ENCODE measurements at regions not wholly inside any gene's neighbourhood (a gene's known extent, or its start where the extent isn't known, plus 50 kb on each side); places are given as distances from the start of the nearest gene placed in this dataset.

- no peak for ATAC-seq
- no peak for TF ChIP-seq TOX (CRISPR knock-in tag; IDR thresholded peaks at IDR 0.05; ENCODE audit: borderline replicate concordance)
- TF ChIP-seq GLIS3 (CRISPR knock-in tag; IDR thresholded peaks at IDR 0.05) = no peak
- no peak for TF ChIP-seq TCF4 (CRISPR knock-in tag; IDR thresholded peaks at IDR 0.05; ENCODE audit: borderline replicate concordance)
- TF ChIP-seq ZNF565 (CRISPR knock-in tag; conservative IDR thresholded peaks at IDR 0.05; ENCODE audit: low read depth) = no peak
- no peak for TF ChIP-seq SNAI2 (CRISPR knock-in tag; IDR thresholded peaks at IDR 0.05)
- TF ChIP-seq ARNTL (CRISPR knock-in tag; IDR thresholded peaks at IDR 0.05; ENCODE audit: borderline replicate concordance, low read depth) = no peak
- TF ChIP-seq ZFP3 (CRISPR knock-in tag; IDR thresholded peaks at IDR 0.05) = no peak
Observed at GRCh38 chr11:69584160-69584559, 56.8 kb upstream of the CCND1 start.

GRCh38 chr11:69585385-69585784, 55.6 kb upstream of the CCND1 start:
- TF ChIP-seq CREB5 (CRISPR knock-in tag; IDR thresholded peaks at IDR 0.05; ENCODE audit: low read depth) = no peak
- TF ChIP-seq TOX (CRISPR knock-in tag; IDR thresholded peaks at IDR 0.05; ENCODE audit: borderline replicate concordance) = no peak
- no peak for TF ChIP-seq SNAI2 (CRISPR knock-in tag; IDR thresholded peaks at IDR 0.05)
- no peak for TF ChIP-seq ZFP3 (CRISPR knock-in tag; IDR thresholded peaks at IDR 0.05)
- no peak for TF ChIP-seq RARB (CRISPR knock-in tag; IDR thresholded peaks at IDR 0.05)
- TF ChIP-seq PPARA (CRISPR knock-in tag; IDR thresholded peaks at IDR 0.05; ENCODE audit: borderline replicate concordance) = no peak
- ATAC-seq = no peak

GRCh38 chr11:69587454-69588090, 53.4 kb upstream of the CCND1 start:
- TF ChIP-seq ZNF8 (CRISPR knock-in tag; IDR thresholded peaks at IDR 0.05) (no peak), ZC3H10 (CRISPR knock-in tag; IDR thresholded peaks at IDR 0.05) (no peak), BACH2 (CRISPR knock-in tag; IDR thresholded peaks at IDR 0.05; ENCODE audit: borderline replicate concordance) (no peak), OSR1 (CRISPR knock-in tag; IDR thresholded peaks at IDR 0.05) (no peak), ZFP30 (CRISPR knock-in tag; IDR thresholded peaks at IDR 0.05) (no peak), ZNF565 (CRISPR knock-in tag; conservative IDR thresholded peaks at IDR 0.05; ENCODE audit: low read depth) (no peak), PATZ1 (CRISPR knock-in tag; IDR thresholded peaks at IDR 0.05; ENCODE audit: borderline replicate concordance) (no peak), SNAI2 (CRISPR knock-in tag; IDR thresholded peaks at IDR 0.05) (no peak), TCF4 (CRISPR knock-in tag; IDR thresholded peaks at IDR 0.05; ENCODE audit: borderline replicate concordance) (no peak), CSDC2 (CRISPR knock-in tag; IDR thresholded peaks at IDR 0.05) (no peak), POU6F1 (CRISPR knock-in tag; IDR thresholded peaks at IDR 0.05; ENCODE audit: borderline replicate concordance, low read depth) (no peak), TSHZ2 (CRISPR knock-in tag; IDR thresholded peaks at IDR 0.05) (no peak), ARNTL (CRISPR knock-in tag; IDR thresholded peaks at IDR 0.05; ENCODE audit: borderline replicate concordance, low read depth) (no peak), ZNF70 (CRISPR knock-in tag; IDR thresholded peaks at IDR 0.05) (no peak), TOX (CRISPR knock-in tag; IDR thresholded peaks at IDR 0.05; ENCODE audit: borderline replicate concordance) (no peak)
- ATAC-seq = peak; percentile 95

GRCh38 chr11:69588270-69588669, 52.7 kb upstream of the CCND1 start:
- ATAC-seq = peak; percentile 91
- no peak for TF ChIP-seq BACH2 (CRISPR knock-in tag; IDR thresholded peaks at IDR 0.05; ENCODE audit: borderline replicate concordance)
- TF ChIP-seq TSHZ2 (CRISPR knock-in tag; IDR thresholded peaks at IDR 0.05) = no peak
- no peak for TF ChIP-seq TOX (CRISPR knock-in tag; IDR thresholded peaks at IDR 0.05; ENCODE audit: borderline replicate concordance)
- TF ChIP-seq ESRRG (CRISPR knock-in tag; IDR thresholded peaks at IDR 0.05) = no peak
- no peak for TF ChIP-seq ZFP3 (CRISPR knock-in tag; IDR thresholded peaks at IDR 0.05)
- no peak for TF ChIP-seq ZC3H10 (CRISPR knock-in tag; IDR thresholded peaks at IDR 0.05)
- TF ChIP-seq CSRNP3 (CRISPR knock-in tag; IDR thresholded peaks at IDR 0.05) = no peak
- no peak for TF ChIP-seq CREB5 (CRISPR knock-in tag; IDR thresholded peaks at IDR 0.05; ENCODE audit: low read depth)

Measured in SK-N-SH treated with all-trans-retinoic acid at 6 μM for 48 hours (cell line).